Right lobe of liver (tissue), 6 donors: ENCODE measurements at regions not wholly inside any gene's neighbourhood (a gene's known extent, or its start where the extent isn't known, plus 50 kb on each side); places are given as distances from the start of the nearest gene placed in this dataset.

Experiments used
- ATAC-seq, 4 donors: fragments of 200-7000 bp; cut with Tn5 transposase; one replicate each; pipeline ENCODE4 v1.9.1; 2020; ENCODE audit warnings: mild to moderate bottlenecking in 4 of 4, moderate library complexity in 4 of 4
- DNase-seq, 3 donors: peaks; one replicate each; pipeline ENCODE4 v3.0.0-alpha.2; 2020
- H3K27ac ChIP-seq, 3 donors: fragments of 200-600 bp; one replicate each; pipeline ENCODE4 v1.8.0; 2022
- H3K27me3 ChIP-seq, 2 donors: fragments of 200-600 bp; one replicate each; pipeline ENCODE4 v1.8.0; 2022
- H3K36me3 ChIP-seq, 4 donors: fragments of 200-600 bp; sonication (generic) in 1 of 4; one replicate each; pipeline versions ENCODE4 v1.5.1 to v1.8.0; 2017 to 2022; ENCODE audit warnings: control low read depth in 1 of 4
- H3K4me1 ChIP-seq, 4 donors: fragments of 200-600 bp; sonication (generic) in 1 of 4; one replicate each; pipeline versions ENCODE4 v1.5.1 to v1.8.0; 2017 to 2022; ENCODE audit warnings: control low read depth in 1 of 4
- H3K4me3 ChIP-seq, 3 donors: fragments of 200-600 bp; one replicate each; pipeline ENCODE4 v1.8.0; 2022
- H3K9me3 ChIP-seq, 4 donors: fragments of 200-600 bp; sonication (generic) in 1 of 4; one replicate each; pipeline versions ENCODE4 v1.5.1 to v1.8.0; 2017 to 2022; ENCODE audit warnings: control low read depth in 1 of 4
- POLR2A ChIP-seq: fragments of 450-650 bp; IDR thresholded peaks from one replicate; pipeline ENCODE4 v1.6.1; 2017; ENCODE audit warnings: antibody characterized with exemption, mild to moderate bottlenecking
- WGBS: methylation state at CpG from one replicate; pipeline ENCODE4 v1.1.6; 2018; ENCODE audit warnings: low coverage, low lambda C conversion rate; ENCODE audit not compliant: insufficient coverage; ENCODE audit errors: missing lambda C conversion rate; 5-methylcytosine and 5-hydroxymethylcytosine counted together
- intact Hi-C, 2 donors: fragments of 100-400 bp; cut with DNase I; formaldehyde crosslinking; loops; one replicate each; pipeline versions ENCODE4 v1.11.2 to v1.14.1; 2022
- TF ChIP-seq, protein P1 (sequence below), 4 donors: fragments of 200-600 bp in 3 of 4; fragments of 450-650 bp in 1 of 4; IDR thresholded peaks; one replicate each; pipeline versions ENCODE4 v1.5.1 to v1.8.0; 2016 to 2022; ENCODE audit warnings: antibody characterized with exemption in 4 of 4, mild to moderate bottlenecking in 2 of 4
- donor health status: DM: no; HTN: yes; CAD: no.
- donor health status: DM: no; HTN: no; CAD: no.
- donor health status: DM: no; HTN: no; CAD: no.
- donor health status: DM: no; HTN: yes; CAD: no.
- donor health status: DM: no; HTN: yes; CAD: no.

- intact Hi-C loops = no loop called here
- DNase-seq (no peak), ATAC-seq (peak; percentile 13 to 67 (median 45))
- TF ChIP-seq, protein P1, sequence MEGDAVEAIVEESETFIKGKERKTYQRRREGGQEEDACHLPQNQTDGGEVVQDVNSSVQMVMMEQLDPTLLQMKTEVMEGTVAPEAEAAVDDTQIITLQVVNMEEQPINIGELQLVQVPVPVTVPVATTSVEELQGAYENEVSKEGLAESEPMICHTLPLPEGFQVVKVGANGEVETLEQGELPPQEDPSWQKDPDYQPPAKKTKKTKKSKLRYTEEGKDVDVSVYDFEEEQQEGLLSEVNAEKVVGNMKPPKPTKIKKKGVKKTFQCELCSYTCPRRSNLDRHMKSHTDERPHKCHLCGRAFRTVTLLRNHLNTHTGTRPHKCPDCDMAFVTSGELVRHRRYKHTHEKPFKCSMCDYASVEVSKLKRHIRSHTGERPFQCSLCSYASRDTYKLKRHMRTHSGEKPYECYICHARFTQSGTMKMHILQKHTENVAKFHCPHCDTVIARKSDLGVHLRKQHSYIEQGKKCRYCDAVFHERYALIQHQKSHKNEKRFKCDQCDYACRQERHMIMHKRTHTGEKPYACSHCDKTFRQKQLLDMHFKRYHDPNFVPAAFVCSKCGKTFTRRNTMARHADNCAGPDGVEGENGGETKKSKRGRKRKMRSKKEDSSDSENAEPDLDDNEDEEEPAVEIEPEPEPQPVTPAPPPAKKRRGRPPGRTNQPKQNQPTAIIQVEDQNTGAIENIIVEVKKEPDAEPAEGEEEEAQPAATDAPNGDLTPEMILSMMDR (IDR thresholded peaks at IDR 0.05) = peak in 3 of 4 donors; percentile 9 to 19 (median 13)
- no peak for TF ChIP-seq POLR2A
- H3K36me3 ChIP-seq = no peaks in the 10 kb centered on the region
- H3K4me3 ChIP-seq = no peak overlapping the region
- 50% methylated on average over 9 of the region's 11 CpGs for WGBS
- H3K9me3 ChIP-seq = no peaks in the 10 kb centered on the region
- no peak overlapping the region for H3K27ac ChIP-seq
- H3K4me1 ChIP-seq = peaks cover 0 to 6% (median 0%) of the 10 kb centered on the region in 4 donors
- H3K27me3 ChIP-seq = no peaks in the 10 kb centered on the region
These were observed 188.9 kb downstream of the CAND1 start for GRCh38 chr12:67457778-67458665.

DNA sequence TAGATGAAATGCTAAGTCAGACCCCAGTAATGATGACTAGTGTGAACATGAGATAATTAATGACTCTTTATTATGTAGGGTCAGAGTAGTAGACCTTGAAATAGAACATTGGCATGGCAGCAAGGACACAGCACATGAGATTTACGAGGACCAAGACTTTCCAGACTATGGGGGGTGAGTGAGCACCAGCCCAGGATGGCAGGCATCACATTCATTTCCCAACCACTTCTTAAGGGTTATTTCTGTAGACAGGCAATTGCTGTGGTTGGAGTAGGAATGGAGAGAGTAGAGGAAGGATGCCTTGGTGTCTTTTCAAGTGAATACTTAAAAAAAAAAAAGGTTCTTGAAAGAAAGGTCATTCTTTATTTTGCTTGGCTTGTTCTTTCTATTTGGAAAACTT lies 189.4 kb upstream of the DYRK2 start:
- no peaks in the 10 kb centered on the region for H3K36me3 ChIP-seq
- no peak overlapping the region for H3K27ac ChIP-seq
- intact Hi-C loops = no loop called here
- DNase-seq (no peak), ATAC-seq (no peak)
- no peak overlapping the region for H3K4me3 ChIP-seq
- TF ChIP-seq, protein P1 (IDR thresholded peaks at IDR 0.05) = no peak
- TF ChIP-seq POLR2A = no peak
- H3K27me3 ChIP-seq = no peaks in the 10 kb centered on the region
- 75% methylated on average over 1 of the region's 1 CpG for WGBS
- H3K4me1 ChIP-seq = peaks cover 0 to 6% (median 0%) of the 10 kb centered on the region in 4 donors
- H3K9me3 ChIP-seq = no peaks in the 10 kb centered on the region

GRCh38 chr12:67459578-67459977 lies 189.0 kb upstream of the DYRK2 start:
- no peak for DNase-seq
- H3K4me1 ChIP-seq = peaks cover 0 to 6% (median 0%) of the 10 kb centered on the region in 4 donors
- no peak overlapping the region for H3K27ac ChIP-seq
- ATAC-seq = no peak
- no peaks in the 10 kb centered on the region for H3K27me3 ChIP-seq
- WGBS = 32% methylated on average over 3 of the region's 4 CpGs
- no peaks in the 10 kb centered on the region for H3K9me3 ChIP-seq
- H3K4me3 ChIP-seq = no peak overlapping the region
- TF ChIP-seq POLR2A = no peak
- TF ChIP-seq, protein P1 (IDR thresholded peaks at IDR 0.05) = no peak
- no peaks in the 10 kb centered on the region for H3K36me3 ChIP-seq
- intact Hi-C loops = no loop called here

- no peaks in the 10 kb centered on the region for H3K27me3 ChIP-seq
- intact Hi-C loops = no loop called here
- DNase-seq = no peak
- H3K36me3 ChIP-seq = no peaks in the 10 kb centered on the region
- no peak overlapping the region for H3K27ac ChIP-seq
- H3K9me3 ChIP-seq = no peaks in the 10 kb centered on the region
- H3K4me3 ChIP-seq = no peak overlapping the region
- no peak for ATAC-seq
- TF ChIP-seq POLR2A = no peak
- TF ChIP-seq, protein P1 (IDR thresholded peaks at IDR 0.05) = no peak
- H3K4me1 ChIP-seq = peaks cover 0 to 6% (median 0%) of the 10 kb centered on the region in 4 donors
- 62% methylated on average over 6 of the region's 6 CpGs for WGBS
These were observed 188.2 kb upstream of the DYRK2 start for GRCh38 chr12:67460388-67460787.
